ENCODE measurements at regions not wholly inside any gene's neighbourhood (a gene's known extent, or its start where the extent isn't known, plus 50 kb on each side); places are given as distances from the start of the nearest gene placed in this dataset.

GRCh38 chr2:57119141-57119540, 927.5 kb upstream of the VRK2 start:
- no peak overlapping the region for H3K27ac ChIP-seq (ENCODE audit: low read depth, low read length, severe bottlenecking)
- no peak overlapping the region for H3K4me3 ChIP-seq (ENCODE audit: extremely low read depth, insufficient read depth, low read length, poor library complexity, severe bottlenecking)
- no peaks in the 10 kb centered on the region for H3K4me1 ChIP-seq (ENCODE audit: control insufficient read depth, insufficient read depth, low read length, poor library complexity, severe bottlenecking)
- H3K9me3 ChIP-seq (ENCODE audit: control insufficient read depth, low read length) = no peaks in the 10 kb centered on the region
- H3K36me3 ChIP-seq (ENCODE audit: control insufficient read depth, insufficient read depth, low read length) = no peaks in the 10 kb centered on the region

GRCh38 chr2:57126410-57126809, 920.2 kb upstream of the VRK2 start:
- H3K9me3 ChIP-seq (ENCODE audit: control insufficient read depth, low read length) = no peaks in the 10 kb centered on the region
- no peak overlapping the region for H3K27ac ChIP-seq (ENCODE audit: low read depth, low read length, severe bottlenecking)
- H3K36me3 ChIP-seq (ENCODE audit: control insufficient read depth, insufficient read depth, low read length) = no peaks in the 10 kb centered on the region
- H3K4me1 ChIP-seq (ENCODE audit: control insufficient read depth, insufficient read depth, low read length, poor library complexity, severe bottlenecking) = no peaks in the 10 kb centered on the region
- 88% methylated on average over 1 of the region's 2 CpGs; no CpG with 5 or more reads in 1 of the 2 experiments for WGBS, 2 experiments (ENCODE audit: insufficient coverage in 2 of 2)
- H3K4me3 ChIP-seq (ENCODE audit: extremely low read depth, insufficient read depth, low read length, poor library complexity, severe bottlenecking) = no peak overlapping the region

GRCh38 chr2:57139179-57139578, 907.4 kb upstream of the VRK2 start:
- no peak overlapping the region for H3K4me3 ChIP-seq (ENCODE audit: extremely low read depth, insufficient read depth, low read length, poor library complexity, severe bottlenecking)
- H3K27ac ChIP-seq (ENCODE audit: low read depth, low read length, severe bottlenecking) = no peak overlapping the region
- 80% methylated on average over 1 of the region's 1 CpG; no CpG with 5 or more reads in 1 of the 2 experiments for WGBS, 2 experiments (ENCODE audit: insufficient coverage in 2 of 2)

GRCh38 chr2:57141269-57141668, 905.3 kb upstream of the VRK2 start:
- H3K36me3 ChIP-seq (ENCODE audit: control insufficient read depth, insufficient read depth, low read length) = no peaks in the 10 kb centered on the region
- no peak overlapping the region for H3K27ac ChIP-seq (ENCODE audit: low read depth, low read length, severe bottlenecking)
- H3K4me1 ChIP-seq (ENCODE audit: control insufficient read depth, insufficient read depth, low read length, poor library complexity, severe bottlenecking) = no peaks in the 10 kb centered on the region

More at GRCh38 chr2:57139179-57139578, 907.4 kb upstream of the VRK2 start:
- Histone ChIP-seq H3K36me3 (ENCODE audit: control insufficient read depth, insufficient read depth, low read length) (no peaks in the 10 kb centered on the region), H3K9me3 (ENCODE audit: control insufficient read depth, low read length) (no peaks in the 10 kb centered on the region), H3K4me1 (ENCODE audit: control insufficient read depth, insufficient read depth, low read length, poor library complexity, severe bottlenecking) (no peaks in the 10 kb centered on the region)

GRCh38 chr2:57146951-57147350, 899.7 kb upstream of the VRK2 start:
- Histone ChIP-seq H3K36me3 (ENCODE audit: control insufficient read depth, insufficient read depth, low read length) (no peaks in the 10 kb centered on the region), H3K4me3 (ENCODE audit: extremely low read depth, insufficient read depth, low read length, poor library complexity, severe bottlenecking) (no peak overlapping the region), H3K4me1 (ENCODE audit: control insufficient read depth, insufficient read depth, low read length, poor library complexity, severe bottlenecking) (no peaks in the 10 kb centered on the region), H3K9me3 (ENCODE audit: control insufficient read depth, low read length) (peaks cover 6% of the 10 kb centered on the region), H3K27ac (ENCODE audit: low read depth, low read length, severe bottlenecking) (no peak overlapping the region)
- 85% methylated on average over 1 of the region's 1 CpG; no CpG with 5 or more reads in 1 of the 2 experiments for WGBS, 2 experiments (ENCODE audit: insufficient coverage in 2 of 2)

More at GRCh38 chr2:57141269-57141668, 905.3 kb upstream of the VRK2 start:
- no peak overlapping the region for H3K4me3 ChIP-seq (ENCODE audit: extremely low read depth, insufficient read depth, low read length, poor library complexity, severe bottlenecking)
- H3K9me3 ChIP-seq (ENCODE audit: control insufficient read depth, low read length) = no peaks in the 10 kb centered on the region

- Histone ChIP-seq H3K36me3 (ENCODE audit: control insufficient read depth, insufficient read depth, low read length) (no peaks in the 10 kb centered on the region), H3K9me3 (ENCODE audit: control insufficient read depth, low read length) (no peaks in the 10 kb centered on the region), H3K4me3 (ENCODE audit: extremely low read depth, insufficient read depth, low read length, poor library complexity, severe bottlenecking) (no peak overlapping the region), H3K27ac (ENCODE audit: low read depth, low read length, severe bottlenecking) (no peak overlapping the region), H3K4me1 (ENCODE audit: control insufficient read depth, insufficient read depth, low read length, poor library complexity, severe bottlenecking) (no peaks in the 10 kb centered on the region)
- 60% methylated on average over 1 to 2 of the region's 2 CpGs for WGBS, 2 experiments (ENCODE audit: insufficient coverage in 2 of 2)
Measured at GRCh38 chr2:57156231-57156924, 890.2 kb upstream of the VRK2 start.

- Histone ChIP-seq H3K9me3 (ENCODE audit: control insufficient read depth, low read length) (no peaks in the 10 kb centered on the region), H3K27ac (ENCODE audit: low read depth, low read length, severe bottlenecking) (no peak overlapping the region), H3K4me1 (ENCODE audit: control insufficient read depth, insufficient read depth, low read length, poor library complexity, severe bottlenecking) (no peaks in the 10 kb centered on the region), H3K36me3 (ENCODE audit: control insufficient read depth, insufficient read depth, low read length) (no peaks in the 10 kb centered on the region), H3K4me3 (ENCODE audit: extremely low read depth, insufficient read depth, low read length, poor library complexity, severe bottlenecking) (no peak overlapping the region)
- 86% methylated on average over 1 of the region's 2 CpGs; no CpG with 5 or more reads in 1 of the 2 experiments for WGBS, 2 experiments (ENCODE audit: insufficient coverage in 2 of 2)
Measured at GRCh38 chr2:57160976-57161375, 885.6 kb upstream of the VRK2 start.

GRCh38 chr2:57177176-57177575, 869.4 kb upstream of the VRK2 start:
- no CpG with 5 or more reads among the region's 1 CpG for WGBS, 2 experiments (ENCODE audit: insufficient coverage in 2 of 2)
- H3K4me3 ChIP-seq (ENCODE audit: extremely low read depth, insufficient read depth, low read length, poor library complexity, severe bottlenecking) = no peak overlapping the region
- no peaks in the 10 kb centered on the region for H3K9me3 ChIP-seq (ENCODE audit: control insufficient read depth, low read length)
- no peak overlapping the region for H3K27ac ChIP-seq (ENCODE audit: low read depth, low read length, severe bottlenecking)
- H3K4me1 ChIP-seq (ENCODE audit: control insufficient read depth, insufficient read depth, low read length, poor library complexity, severe bottlenecking) = peaks cover 10% of the 10 kb centered on the region
- H3K36me3 ChIP-seq (ENCODE audit: control insufficient read depth, insufficient read depth, low read length) = no peaks in the 10 kb centered on the region

GRCh38 chr2:57180042-57180567, 866.5 kb upstream of the VRK2 start:
- Histone ChIP-seq H3K27ac (ENCODE audit: low read depth, low read length, severe bottlenecking) (no peak overlapping the region), H3K4me1 (ENCODE audit: control insufficient read depth, insufficient read depth, low read length, poor library complexity, severe bottlenecking) (peaks cover 10% of the 10 kb centered on the region), H3K4me3 (ENCODE audit: extremely low read depth, insufficient read depth, low read length, poor library complexity, severe bottlenecking) (no peak overlapping the region), H3K9me3 (ENCODE audit: control insufficient read depth, low read length) (no peaks in the 10 kb centered on the region), H3K36me3 (ENCODE audit: control insufficient read depth, insufficient read depth, low read length) (no peaks in the 10 kb centered on the region)
- WGBS, 2 experiments (ENCODE audit: insufficient coverage in 2 of 2) = 80% methylated on average over 1 of the region's 4 CpGs; no CpG with 5 or more reads in 1 of the 2 experiments

GRCh38 chr2:57180678-57181077, 865.9 kb upstream of the VRK2 start:
- peaks cover 10% of the 10 kb centered on the region for H3K4me1 ChIP-seq (ENCODE audit: control insufficient read depth, insufficient read depth, low read length, poor library complexity, severe bottlenecking)
- no peak overlapping the region for H3K4me3 ChIP-seq (ENCODE audit: extremely low read depth, insufficient read depth, low read length, poor library complexity, severe bottlenecking)
- H3K9me3 ChIP-seq (ENCODE audit: control insufficient read depth, low read length) = no peaks in the 10 kb centered on the region
- H3K36me3 ChIP-seq (ENCODE audit: control insufficient read depth, insufficient read depth, low read length) = no peaks in the 10 kb centered on the region
- H3K27ac ChIP-seq (ENCODE audit: low read depth, low read length, severe bottlenecking) = no peak overlapping the region

GRCh38 chr2:57181315-57182038, 865.1 kb upstream of the VRK2 start:
- Histone ChIP-seq H3K36me3 (ENCODE audit: control insufficient read depth, insufficient read depth, low read length) (no peaks in the 10 kb centered on the region), H3K27ac (ENCODE audit: low read depth, low read length, severe bottlenecking) (no peak overlapping the region), H3K4me3 (ENCODE audit: extremely low read depth, insufficient read depth, low read length, poor library complexity, severe bottlenecking) (no peak overlapping the region), H3K9me3 (ENCODE audit: control insufficient read depth, low read length) (no peaks in the 10 kb centered on the region), H3K4me1 (ENCODE audit: control insufficient read depth, insufficient read depth, low read length, poor library complexity, severe bottlenecking) (peaks cover 10% of the 10 kb centered on the region)
- no CpG with 5 or more reads among the region's 1 CpG for whole genome bisulfite sequencing, 2 experiments (ENCODE audit: insufficient coverage in 2 of 2)

All from mesodermal cell (in vitro differentiated cells).